Smooth muscle cell of the brain vasculature (primary cell): ENCODE measurements at regions not wholly inside any gene's neighbourhood (a gene's known extent, or its start where the extent isn't known, plus 50 kb on each side); places are given as distances from the start of the nearest gene placed in this dataset.
A peak's percentile ranks its signal among the peaks of the same experiment; 100 is the strongest.

Experiments used
- DNase-seq: peaks from one replicate; pipeline ENCODE4 v3.0.0-alpha.2; 2012; ENCODE audit warnings: low read depth, low spot score

GRCh38 chr13:104477261-104477660, 1411.0 kb upstream of the SLC10A2 start:
- no peak for DNase-seq

- no peak for DNase-seq
These were observed 1407.7 kb upstream of the SLC10A2 start for GRCh38 chr13:104473936-104474335.

GRCh38 chr13:104466016-104466415, 1399.8 kb upstream of the SLC10A2 start:
- no peak for DNase-seq

- no peak for DNase-seq
These were observed 1394.8 kb upstream of the SLC10A2 start for GRCh38 chr13:104461049-104461448.

- no peak for DNase-seq
These were observed 1394.3 kb upstream of the SLC10A2 start for GRCh38 chr13:104460554-104460953.

- no peak for DNase-seq
These were observed 1383.8 kb upstream of the SLC10A2 start for GRCh38 chr13:104450006-104450405.

- no peak for DNase-seq
These were observed 1381.1 kb upstream of the SLC10A2 start for GRCh38 chr13:104447348-104447747.

- DNase-seq: no peak
These were observed 1376.3 kb upstream of the SLC10A2 start for GRCh38 chr13:104442536-104442935.

- DNase-seq: no peak
These were observed 1370.3 kb upstream of the SLC10A2 start for GRCh38 chr13:104436555-104436954.

GRCh38 chr13:104431895-104432294, 1365.7 kb upstream of the SLC10A2 start:
- no peak for DNase-seq

- no peak for DNase-seq
These were observed 1360.2 kb upstream of the SLC10A2 start for GRCh38 chr13:104426435-104426834.

GRCh38 chr13:104422668-104423067, 1356.5 kb upstream of the SLC10A2 start:
- no peak for DNase-seq

GRCh38 chr13:104416973-104417372, 1350.8 kb upstream of the SLC10A2 start:
- DNase-seq: no peak

- DNase-seq: no peak
These were observed 1348.6 kb upstream of the SLC10A2 start for GRCh38 chr13:104414771-104415170.

- DNase-seq: no peak
These were observed 1348.0 kb upstream of the SLC10A2 start for GRCh38 chr13:104414181-104414580.

GRCh38 chr13:104411141-104411765, 1345.0 kb upstream of the SLC10A2 start:
- DNase-seq: no peak

- DNase-seq: no peak
These were observed 1342.5 kb upstream of the SLC10A2 start for GRCh38 chr13:104408733-104409132.

GRCh38 chr13:104404325-104404724, 1338.1 kb upstream of the SLC10A2 start:
- no peak for DNase-seq

- peak; percentile 2 for DNase-seq
These were observed 1323.5 kb upstream of the SLC10A2 start for GRCh38 chr13:104389691-104390090.

GRCh38 chr13:104387510-104387909, 1321.3 kb upstream of the SLC10A2 start:
- DNase-seq: no peak

- DNase-seq: no peak
These were observed 1319.2 kb upstream of the SLC10A2 start for GRCh38 chr13:104385404-104385803.

GRCh38 chr13:104382951-104383350, 1316.7 kb upstream of the SLC10A2 start:
- no peak for DNase-seq

- DNase-seq: no peak
These were observed 1310.4 kb upstream of the SLC10A2 start for GRCh38 chr13:104376588-104376987.

GRCh38 chr13:104375614-104376013, 1309.4 kb upstream of the SLC10A2 start:
- DNase-seq: no peak
